Nephron (organoid): ENCODE measurements at regions not wholly inside any gene's neighbourhood (a gene's known extent, or its start where the extent isn't known, plus 50 kb on each side); places are given as distances from the start of the nearest gene placed in this dataset.

Experiments used
- H3K27ac Mint-ChIP-seq, 3 experiments: 2 replicates each; pipeline ENCODE4 v1.8.0; 2020; ENCODE audit warnings: mixed read lengths in 3 of 3, mild to moderate bottlenecking in 2 of 3, moderate library complexity in 1 of 3
- H3K27me3 Mint-ChIP-seq: 2 replicates; pipeline ENCODE4 v1.8.0; 2021; ENCODE audit warnings: low read depth, mild to moderate bottlenecking, moderate library complexity, mixed read lengths
- H3K36me3 Mint-ChIP-seq: 2 replicates; pipeline ENCODE4 v1.8.0; 2020; ENCODE audit warnings: low read depth, mixed read lengths
- H3K4me1 Mint-ChIP-seq: 2 replicates; pipeline ENCODE4 v1.8.0; 2020; ENCODE audit warnings: mixed read lengths
- H3K4me3 Mint-ChIP-seq, 3 experiments: 2 replicates each; pipeline ENCODE4 v1.8.0; 2020; ENCODE audit warnings: mild to moderate bottlenecking in 3 of 3, mixed read lengths in 3 of 3, moderate library complexity in 2 of 3
- H3K9me3 Mint-ChIP-seq: 2 replicates; pipeline ENCODE4 v1.8.0; 2020; ENCODE audit warnings: mixed read lengths
- TF ChIP-seq, protein P1 (sequence below), 3 experiments: fragments of 200-600 bp; sonication (generic); IDR thresholded peaks; one replicate each; pipeline ENCODE4 v1.5.0; 2021; ENCODE audit warnings: antibody characterized with exemption in 3 of 3; ENCODE audit not compliant: unreplicated experiment in 3 of 3

DNA sequence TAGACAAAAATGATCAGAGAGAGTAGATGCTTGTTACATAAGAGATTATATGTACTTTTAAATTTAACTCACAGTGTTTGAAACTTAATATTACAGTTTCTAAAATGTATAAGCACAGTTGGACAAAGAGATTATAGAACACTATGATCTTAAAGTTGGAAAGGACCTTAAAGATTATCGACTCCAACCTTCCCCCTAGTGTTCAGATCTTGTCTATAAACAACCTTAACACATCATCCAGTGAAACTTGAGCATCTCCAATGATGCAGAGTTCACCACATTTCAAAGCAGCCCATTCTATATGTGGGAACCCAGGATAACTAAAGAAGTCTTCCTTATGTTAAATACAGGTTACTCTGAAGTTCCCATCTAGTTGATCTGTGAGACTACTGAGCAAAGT, 480.8 kb downstream of the RMST start:
- Mint-ChIP-seq H3K27me3 (no peaks in the 10 kb centered on the region), H3K4me3 (no peak overlapping the region), H3K4me1 (peaks cover 12% of the 10 kb centered on the region), H3K9me3 (peaks cover 15% of the 10 kb centered on the region), H3K27ac (peak overlapping the region in 1 of 3 experiments; percentile 4), H3K36me3 (peaks cover 6% of the 10 kb centered on the region)
- TF ChIP-seq, protein P1, sequence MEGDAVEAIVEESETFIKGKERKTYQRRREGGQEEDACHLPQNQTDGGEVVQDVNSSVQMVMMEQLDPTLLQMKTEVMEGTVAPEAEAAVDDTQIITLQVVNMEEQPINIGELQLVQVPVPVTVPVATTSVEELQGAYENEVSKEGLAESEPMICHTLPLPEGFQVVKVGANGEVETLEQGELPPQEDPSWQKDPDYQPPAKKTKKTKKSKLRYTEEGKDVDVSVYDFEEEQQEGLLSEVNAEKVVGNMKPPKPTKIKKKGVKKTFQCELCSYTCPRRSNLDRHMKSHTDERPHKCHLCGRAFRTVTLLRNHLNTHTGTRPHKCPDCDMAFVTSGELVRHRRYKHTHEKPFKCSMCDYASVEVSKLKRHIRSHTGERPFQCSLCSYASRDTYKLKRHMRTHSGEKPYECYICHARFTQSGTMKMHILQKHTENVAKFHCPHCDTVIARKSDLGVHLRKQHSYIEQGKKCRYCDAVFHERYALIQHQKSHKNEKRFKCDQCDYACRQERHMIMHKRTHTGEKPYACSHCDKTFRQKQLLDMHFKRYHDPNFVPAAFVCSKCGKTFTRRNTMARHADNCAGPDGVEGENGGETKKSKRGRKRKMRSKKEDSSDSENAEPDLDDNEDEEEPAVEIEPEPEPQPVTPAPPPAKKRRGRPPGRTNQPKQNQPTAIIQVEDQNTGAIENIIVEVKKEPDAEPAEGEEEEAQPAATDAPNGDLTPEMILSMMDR (IDR thresholded peaks at IDR 0.05; ENCODE audit: unreplicated experiment in 3 of 3) = peak in 1 of 3 experiments; percentile 33

DNA sequence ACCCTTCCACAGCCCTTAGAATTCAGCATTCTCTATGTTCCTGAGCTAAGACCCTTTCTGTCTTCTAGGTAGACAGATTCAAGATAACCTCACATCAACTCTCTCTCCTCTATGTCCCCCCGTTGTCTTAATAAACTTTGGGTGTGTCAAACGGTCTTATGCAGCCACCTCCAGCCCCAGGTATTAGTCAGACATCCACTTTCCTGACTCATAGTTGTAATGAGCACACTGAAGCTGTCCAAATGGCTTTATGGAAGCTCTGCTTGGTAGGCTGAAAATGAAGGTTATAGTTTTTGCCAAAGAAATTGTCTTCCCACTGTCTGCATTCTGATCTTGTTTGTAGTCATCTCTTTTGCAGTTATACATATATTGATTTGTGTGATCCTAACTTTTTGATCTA, 482.0 kb downstream of the RMST start:
- Mint-ChIP-seq H3K9me3 (peaks cover 15% of the 10 kb centered on the region), H3K36me3 (peaks cover 6% of the 10 kb centered on the region), H3K4me1 (peaks cover 12% of the 10 kb centered on the region), H3K27ac (no peak overlapping the region), H3K27me3 (no peaks in the 10 kb centered on the region), H3K4me3 (no peak overlapping the region)
- TF ChIP-seq, protein P1 (IDR thresholded peaks at IDR 0.05; ENCODE audit: unreplicated experiment in 3 of 3) = no peak

DNA sequence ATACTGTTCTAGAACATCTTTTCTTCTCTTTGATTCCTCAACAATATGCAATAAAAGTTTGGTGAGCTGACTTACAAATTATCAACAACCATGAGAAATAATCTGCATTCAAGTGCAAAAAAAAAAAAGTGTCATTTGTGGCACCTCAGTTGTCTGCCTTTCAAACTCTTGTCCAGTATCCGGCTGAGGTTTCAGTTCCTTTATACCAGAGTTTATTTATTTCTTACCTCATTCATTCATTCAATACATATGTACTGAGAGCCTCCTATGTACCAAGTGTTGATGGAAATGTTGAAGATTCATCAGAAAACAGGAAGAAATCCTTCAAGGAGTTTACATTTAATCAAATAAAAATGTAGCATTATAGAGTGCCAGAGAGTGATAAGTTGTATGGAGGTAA, 484.1 kb downstream of the RMST start:
- TF ChIP-seq, protein P1 (IDR thresholded peaks at IDR 0.05; ENCODE audit: unreplicated experiment in 3 of 3) = no peak
- Mint-ChIP-seq H3K9me3 (peaks cover 13% of the 10 kb centered on the region), H3K4me1 (peaks cover 8% of the 10 kb centered on the region), H3K27ac (no peak overlapping the region), H3K4me3 (no peak overlapping the region), H3K36me3 (peaks cover 6% of the 10 kb centered on the region), H3K27me3 (no peaks in the 10 kb centered on the region)

DNA sequence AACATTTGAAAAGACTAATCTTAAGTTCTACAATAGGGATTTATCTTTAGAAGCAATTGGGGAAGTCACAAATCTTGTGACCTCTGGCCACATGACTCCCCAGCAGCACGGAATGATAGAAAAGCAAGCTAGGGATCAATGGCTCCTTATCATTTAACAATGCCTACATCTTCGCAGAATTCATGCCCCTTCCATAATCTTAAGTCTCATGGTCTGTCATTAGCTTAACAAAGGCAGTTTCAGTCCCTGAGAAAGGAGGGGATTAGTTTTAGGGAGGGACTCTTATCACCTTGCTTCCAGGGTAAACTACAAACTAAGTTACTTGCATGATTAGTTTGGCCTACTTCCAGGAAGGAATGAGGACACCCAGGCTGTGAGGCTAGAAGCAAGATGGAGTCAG, 486.0 kb downstream of the RMST start:
- Mint-ChIP-seq H3K36me3 (peaks cover 6% of the 10 kb centered on the region), H3K27ac (no peak overlapping the region), H3K27me3 (no peaks in the 10 kb centered on the region), H3K9me3 (peaks cover 13% of the 10 kb centered on the region), H3K4me1 (no peaks in the 10 kb centered on the region), H3K4me3 (no peak overlapping the region)
- TF ChIP-seq, protein P1 (IDR thresholded peaks at IDR 0.05; ENCODE audit: unreplicated experiment in 3 of 3) = no peak

DNA sequence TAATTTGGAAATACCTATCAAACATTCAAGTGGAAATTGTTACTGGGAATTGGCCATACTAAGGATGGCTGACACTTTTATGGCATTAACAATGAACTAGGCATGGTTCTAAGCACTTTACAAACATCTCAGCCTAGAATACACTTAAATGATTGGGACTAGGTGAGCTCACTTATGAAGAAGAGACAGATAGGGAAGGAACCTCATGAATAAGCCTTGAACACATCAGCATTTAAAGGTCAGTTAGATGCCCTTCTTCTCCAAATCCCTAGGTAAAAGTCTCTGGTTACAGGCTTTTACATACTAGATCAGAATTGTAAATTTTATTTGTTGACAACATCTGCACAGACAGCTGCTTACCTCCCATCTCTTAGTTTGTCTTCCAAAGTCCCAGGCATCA, 488.6 kb downstream of the RMST start:
- H3K36me3 Mint-ChIP-seq = peaks cover 6% of the 10 kb centered on the region
- TF ChIP-seq, protein P1 (IDR thresholded peaks at IDR 0.05; ENCODE audit: unreplicated experiment in 3 of 3) = no peak
- no peak overlapping the region for H3K27ac Mint-ChIP-seq
- no peaks in the 10 kb centered on the region for H3K4me1 Mint-ChIP-seq
- H3K4me3 Mint-ChIP-seq = no peak overlapping the region
- peaks cover 4% of the 10 kb centered on the region for H3K27me3 Mint-ChIP-seq
- peaks cover 17% of the 10 kb centered on the region for H3K9me3 Mint-ChIP-seq

DNA sequence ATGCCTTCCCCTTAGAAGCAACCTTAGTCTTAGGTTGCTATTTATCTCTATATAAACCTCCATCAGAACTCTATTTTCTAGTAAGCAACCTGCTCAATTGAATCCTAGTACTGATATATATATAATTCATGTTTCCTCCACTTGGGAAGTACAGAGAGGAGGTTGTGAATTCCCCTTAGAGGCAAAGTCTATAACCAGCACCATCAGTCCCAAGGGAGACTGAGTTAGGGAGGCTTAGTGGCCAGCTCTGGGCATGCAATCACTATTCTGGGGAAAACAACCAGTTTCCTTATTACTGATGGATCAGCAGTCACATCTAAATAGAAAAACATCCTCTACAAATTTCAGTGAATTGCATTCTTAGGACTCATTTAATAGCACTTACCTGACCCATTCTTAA, 489.1 kb downstream of the RMST start:
- H3K4me1 Mint-ChIP-seq = no peaks in the 10 kb centered on the region
- peaks cover 4% of the 10 kb centered on the region for H3K27me3 Mint-ChIP-seq
- no peak overlapping the region for H3K4me3 Mint-ChIP-seq
- H3K9me3 Mint-ChIP-seq = peaks cover 22% of the 10 kb centered on the region
- TF ChIP-seq, protein P1 (IDR thresholded peaks at IDR 0.05; ENCODE audit: unreplicated experiment in 3 of 3) = no peak
- H3K27ac Mint-ChIP-seq = no peak overlapping the region
- peaks cover 5% of the 10 kb centered on the region for H3K36me3 Mint-ChIP-seq
